Pancreas (tissue), 10 donors: ENCODE measurements at regions not wholly inside any gene's neighbourhood (a gene's known extent, or its start where the extent isn't known, plus 50 kb on each side); places are given as distances from the start of the nearest gene placed in this dataset.
A peak's percentile ranks its signal among the peaks of the same experiment; 100 is the strongest.
"Not testable (repeated sequence)": the region's sequence is repeated elsewhere in the genome, so short reads cannot be mapped to it uniquely, and the experiment has no call there.

Experiments
- ATAC-seq, 4 donors: fragments of 200-7000 bp; cut with Tn5 transposase; one replicate each; pipeline versions ENCODE4 v1.8.0 to v1.9.1; 2020; ENCODE audit warnings: mild to moderate bottlenecking in 4 of 4, moderate library complexity in 4 of 4
- DNase-seq, 6 donors: peaks; one replicate each; pipeline ENCODE4 v3.0.0-alpha.2; 2020
- FAIRE-seq: peaks from 2 replicates; lab custom pipeline; 2012; peaks lifted over from hg19 to GRCh38; lab: Jason Lieb, UNC
- H3K27ac ChIP-seq, 4 donors: fragments of 200-600 bp; sonication (generic); 1 replicate in 3 of 4; 2 replicates in 1 of 4; pipeline versions ENCODE4 v1.5.0 to v1.8.0; 2020
- H3K27me3 ChIP-seq, 4 donors: fragments of 200-600 bp; one replicate each; pipeline ENCODE4 v1.8.0; 2021
- H3K36me3 ChIP-seq, 3 donors: fragments of 200-600 bp; sonication (generic) in 1 of 3; one replicate each; pipeline versions ENCODE4 v1.5.0 to v1.8.0; 2020 to 2021
- H3K4me1 ChIP-seq, 3 donors: fragments of 200-600 bp; one replicate each; pipeline ENCODE4 v1.8.0; 2021
- H3K4me3 ChIP-seq, 4 donors: fragments of 200-600 bp; sonication (generic) in 2 of 4; one replicate each; pipeline versions ENCODE4 v1.5.0 to v1.8.0; 2020 to 2021
- H3K9me3 ChIP-seq, 4 donors: fragments of 200-600 bp; one replicate each; pipeline ENCODE4 v1.8.0; 2021
- CTCF ChIP-seq, 4 donors: fragments of 200-600 bp; sonication (generic) in 3 of 4; IDR thresholded peaks; one replicate each; pipeline versions ENCODE4 v1.5.0 to v1.8.0; 2021; ENCODE audit warnings: antibody characterized with exemption in 4 of 4
- WGBS, 2 donors: extraction: QIAGEN DNeasy Blood & Tissue Kit; methylation state at CpG; one replicate each; pipeline ENCODE4 v1.1.7; 2013; 5-methylcytosine and 5-hydroxymethylcytosine counted together
- intact Hi-C, 3 donors: fragments of 100-400 bp; cut with DNase I; formaldehyde crosslinking; loops; one replicate each; pipeline versions ENCODE4 v1.11.1 to v1.14.2; 2022
- donor health status: healthy with polysubstance abuse.
- donor health status: DM: no; HTN: no; CAD: no; lungs with moderate emphysema.
- donor health status: DM: no; HTN: no; CAD: no.
- donor health status: control.
- donor health status: control.
- donor health status: Bipolar disorder and iron deficiency.
- donor health status: DM: yes; HTN: yes; CAD: no.
- donor health status: DM: no; HTN: no; CAD: no.
- donor health status: DM: no; HTN: no; CAD: no.
- donor health status: DM: yes; HTN: yes; CAD: no.

GRCh38 chr1:125064029-125064428, 3879.3 kb downstream of the SRGAP2C start:
- ATAC-seq, H3K27me3 ChIP-seq, DNase-seq, H3K4me3 ChIP-seq, H3K27ac ChIP-seq, H3K4me1 ChIP-seq, intact Hi-C loops, H3K9me3 ChIP-seq, FAIRE-seq, H3K36me3 ChIP-seq: not testable (repeated sequence)
- WGBS, 2 donors: 81 to 86% methylated on average over 12 to 15 of the region's 17 CpGs

- FAIRE-seq (no peak), DNase-seq (peak in 1 of 6 donors; percentile 39), ATAC-seq (no peak)
- Histone ChIP-seq H3K9me3 (no peaks in the 10 kb centered on the region), H3K27ac (no peak overlapping the region), H3K4me1 (no peaks in the 10 kb centered on the region), H3K27me3 (no peaks in the 10 kb centered on the region), H3K4me3 (no peak overlapping the region), H3K36me3 (no peaks in the 10 kb centered on the region)
- intact Hi-C loops: no loop called here
- WGBS, 2 donors: 74 to 77% methylated on average over 21 of the region's 21 CpGs
- no peak for TF ChIP-seq CTCF (IDR thresholded peaks at IDR 0.05)
These were observed 3879.7 kb downstream of the SRGAP2C start for GRCh38 chr1:125064481-125064880.

- 75 to 80% methylated on average over 36 to 37 of the region's 37 CpGs for WGBS, 2 donors
- Histone ChIP-seq H3K4me3 (no peak overlapping the region), H3K4me1 (no peaks in the 10 kb centered on the region), H3K27ac (no peak overlapping the region), H3K9me3 (no peaks in the 10 kb centered on the region), H3K27me3 (no peaks in the 10 kb centered on the region), H3K36me3 (no peaks in the 10 kb centered on the region)
- ATAC-seq (no peak), DNase-seq (peak in 2 of 6 donors; percentile 10 to 45), FAIRE-seq (no peak)
- intact Hi-C loops: no loop called here
- TF ChIP-seq CTCF (IDR thresholded peaks at IDR 0.05): no peak
These were observed 3880.5 kb downstream of the SRGAP2C start for GRCh38 chr1:125065092-125065820.

- H3K4me3 ChIP-seq: no peak overlapping the region
- FAIRE-seq (no peak), ATAC-seq (no peak), DNase-seq (peak in 1 of 6 donors; percentile 31)
- TF ChIP-seq CTCF (IDR thresholded peaks at IDR 0.05): no peak
- no peak overlapping the region for H3K27ac ChIP-seq
- no peaks in the 10 kb centered on the region for H3K27me3 ChIP-seq
- no peaks in the 10 kb centered on the region for H3K36me3 ChIP-seq
- 76 to 78% methylated on average over 14 of the region's 14 CpGs for WGBS, 2 donors
- no peaks in the 10 kb centered on the region for H3K9me3 ChIP-seq
- no peaks in the 10 kb centered on the region for H3K4me1 ChIP-seq
- intact Hi-C loops: no loop called here
These were observed 3881.0 kb downstream of the SRGAP2C start for GRCh38 chr1:125065821-125066180.

- ATAC-seq (no peak), FAIRE-seq (no peak), DNase-seq (peak in 2 of 6 donors; percentile 6 to 33)
- Histone ChIP-seq H3K27ac (no peak overlapping the region), H3K36me3 (no peaks in the 10 kb centered on the region), H3K9me3 (no peaks in the 10 kb centered on the region), H3K4me3 (no peak overlapping the region), H3K4me1 (no peaks in the 10 kb centered on the region), H3K27me3 (no peaks in the 10 kb centered on the region)
- intact Hi-C loops: no loop called here
- no peak for TF ChIP-seq CTCF (IDR thresholded peaks at IDR 0.05)
- WGBS, 2 donors: 73 to 75% methylated on average over 22 of the region's 22 CpGs
These were observed 3881.6 kb downstream of the SRGAP2C start for GRCh38 chr1:125066385-125066784.

- H3K9me3 ChIP-seq, H3K4me3 ChIP-seq, H3K27me3 ChIP-seq, ATAC-seq, intact Hi-C loops, H3K36me3 ChIP-seq, FAIRE-seq, H3K27ac ChIP-seq, H3K4me1 ChIP-seq: not testable (repeated sequence)
- 71 to 84% methylated on average over 12 of the region's 13 CpGs for WGBS, 2 donors
- peak in 1 of 6 donors; percentile 24 for DNase-seq
These were observed 3882.1 kb downstream of the SRGAP2C start for GRCh38 chr1:125066849-125067248.
